Activated CD8-positive, alpha-beta memory T cell treated with anti-CD3 and anti-CD28 coated beads, Interleukin-2, amount 10 ng/mL, durations not matched to agents 7 days and 5 days (primary cell): ENCODE measurements at regions not wholly inside any gene's neighbourhood (a gene's known extent, or its start where the extent isn't known, plus 50 kb on each side); places are given as distances from the start of the nearest gene placed in this dataset.

ENCODE experiments used
- ATAC-seq: fragments of 150-1000 bp; cut with Tn5 transposase; one replicate; pipeline ENCODE4 v1.10.0; 2021; ENCODE audit warnings: moderate library complexity
- CTCF ChIA-PET: fragments of 350-600 bp; sonication (Branson Sonifier 250); formaldehyde crosslinking; loops from one replicate; lab custom pipeline; 2021; ENCODE audit warnings: antibody characterized with exemption; lab: Charles Lee
- DNase-seq: peaks from one replicate; pipeline ENCODE4 v3.0.0-alpha.2; 2020
- H3K27ac Mint-ChIP-seq: one replicate; pipeline ENCODE4 v1.8.0; 2021; ENCODE audit warnings: mild to moderate bottlenecking, mixed read lengths
- H3K27me3 Mint-ChIP-seq: one replicate; pipeline ENCODE4 v1.8.0; 2021; ENCODE audit warnings: mixed read lengths
- H3K36me3 Mint-ChIP-seq: one replicate; pipeline ENCODE4 v1.8.0; 2021; ENCODE audit warnings: mild to moderate bottlenecking, mixed read lengths
- H3K4me1 Mint-ChIP-seq: one replicate; pipeline ENCODE4 v1.8.0; 2021; ENCODE audit warnings: mixed read lengths
- H3K4me3 Mint-ChIP-seq: one replicate; pipeline ENCODE4 v1.8.0; 2021; ENCODE audit warnings: mild to moderate bottlenecking, moderate library complexity, mixed read lengths
- H3K9me3 Mint-ChIP-seq: one replicate; pipeline ENCODE4 v1.8.0; 2022; ENCODE audit warnings: low read depth, mixed read lengths

DNA sequence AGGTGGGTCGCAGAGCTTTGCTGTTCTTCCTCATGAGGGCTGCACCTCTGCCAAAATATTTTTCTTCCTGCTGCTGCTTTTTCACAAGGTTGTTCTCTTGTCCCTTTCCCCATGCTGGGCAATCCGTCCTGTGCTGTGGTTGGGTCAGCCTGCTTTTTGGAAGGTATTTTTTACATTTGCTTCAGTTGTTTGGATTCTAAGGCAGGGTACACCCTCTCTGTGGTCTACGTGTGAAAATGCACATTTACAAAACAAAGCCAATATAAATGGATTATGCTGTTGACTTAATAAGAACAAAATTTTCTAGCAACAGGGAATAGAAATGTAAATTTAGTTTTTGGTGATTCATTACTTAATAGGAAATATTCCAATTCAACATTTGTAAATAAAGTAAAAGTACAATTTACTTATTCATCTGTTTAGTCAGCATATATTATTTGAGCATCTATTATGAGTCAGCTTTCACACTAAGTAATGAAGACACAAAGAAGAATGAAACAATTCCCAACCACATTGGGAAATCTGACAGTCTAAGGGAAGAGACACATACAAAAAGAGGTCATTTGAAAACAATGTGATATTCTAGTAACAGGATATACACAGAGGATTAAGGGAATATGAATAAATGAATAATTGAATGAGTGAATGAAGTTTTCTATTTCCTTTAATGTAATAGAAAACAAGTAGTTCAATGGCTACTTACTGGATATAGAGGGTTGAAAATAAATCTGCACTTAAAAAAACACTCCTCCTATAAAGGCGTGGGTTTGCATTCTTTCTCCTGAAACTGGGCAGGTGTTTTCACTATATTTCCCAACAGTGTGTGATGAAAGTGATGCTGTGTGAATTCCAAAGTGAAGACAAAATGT lies 94.6 kb upstream of the PRICKLE1 start:
- CTCF ChIA-PET: no interaction called here
- Mint-ChIP-seq H3K27ac (no peak overlapping the region), H3K4me1 (no peaks in the 10 kb centered on the region), H3K4me3 (no peak overlapping the region), H3K36me3 (no peaks in the 10 kb centered on the region), H3K27me3 (no peaks in the 10 kb centered on the region), H3K9me3 (no peaks in the 10 kb centered on the region)
- DNase-seq: no peak
- no peak for ATAC-seq

DNA sequence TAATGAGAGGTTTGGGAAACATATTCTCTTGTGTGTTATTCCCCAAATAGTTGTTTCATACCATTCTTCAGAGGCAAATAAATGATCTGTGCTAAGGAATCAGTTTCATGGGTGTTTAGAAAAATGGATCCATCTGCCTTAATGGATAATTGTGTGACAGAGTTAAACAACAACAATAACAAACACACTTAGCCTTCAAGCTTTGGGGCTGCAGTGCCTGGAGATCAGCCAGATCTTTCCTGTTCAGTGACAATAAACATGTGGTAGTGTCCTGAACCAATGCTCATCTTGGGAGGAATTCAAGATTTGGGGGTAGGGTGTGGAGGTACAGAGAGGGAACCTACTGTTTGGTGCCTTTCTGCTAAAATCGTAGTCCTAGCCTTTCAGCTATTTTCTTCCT lies 93.7 kb upstream of the PRICKLE1 start:
- CTCF ChIA-PET: no interaction called here
- no peaks in the 10 kb centered on the region for H3K4me1 Mint-ChIP-seq
- H3K4me3 Mint-ChIP-seq: no peak overlapping the region
- no peak overlapping the region for H3K27ac Mint-ChIP-seq
- no peaks in the 10 kb centered on the region for H3K27me3 Mint-ChIP-seq
- ATAC-seq: no peak
- no peaks in the 10 kb centered on the region for H3K36me3 Mint-ChIP-seq
- no peaks in the 10 kb centered on the region for H3K9me3 Mint-ChIP-seq
- DNase-seq: no peak

- ATAC-seq (no peak), DNase-seq (no peak)
- Mint-ChIP-seq H3K4me3 (no peak overlapping the region), H3K9me3 (no peaks in the 10 kb centered on the region), H3K36me3 (no peaks in the 10 kb centered on the region), H3K27me3 (no peaks in the 10 kb centered on the region), H3K27ac (no peak overlapping the region), H3K4me1 (no peaks in the 10 kb centered on the region)
- CTCF ChIA-PET: no interaction called here
Measured at GRCh38 chr12:42679466-42679865, 89.9 kb upstream of the PRICKLE1 start.

DNA sequence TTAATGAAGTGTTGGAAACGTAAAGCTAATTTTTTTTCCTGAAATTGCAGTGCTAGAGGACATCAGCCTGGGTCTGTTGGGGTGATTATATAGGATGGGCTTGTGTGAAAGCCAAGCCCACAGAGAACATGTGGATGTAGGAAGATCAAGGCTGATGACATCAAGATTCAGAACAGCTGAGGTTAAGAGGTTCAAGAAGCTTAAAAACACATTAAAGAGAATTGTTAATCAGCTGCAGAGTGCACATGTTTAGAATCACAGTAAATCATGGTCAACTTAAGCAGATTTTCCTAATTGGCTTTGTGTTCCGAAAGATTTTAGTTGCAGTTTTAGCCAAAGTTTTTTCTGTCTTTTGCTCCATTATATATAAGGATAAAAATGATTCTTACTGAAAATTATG lies 87.9 kb upstream of the PRICKLE1 start:
- Mint-ChIP-seq H3K4me3 (no peak overlapping the region), H3K27ac (no peak overlapping the region), H3K27me3 (no peaks in the 10 kb centered on the region), H3K4me1 (no peaks in the 10 kb centered on the region), H3K9me3 (peaks cover 4% of the 10 kb centered on the region), H3K36me3 (no peaks in the 10 kb centered on the region)
- CTCF ChIA-PET: no interaction called here
- DNase-seq (no peak), ATAC-seq (no peak)

- Mint-ChIP-seq H3K4me1 (no peaks in the 10 kb centered on the region), H3K9me3 (peaks cover 4% of the 10 kb centered on the region), H3K4me3 (no peak overlapping the region), H3K27me3 (no peaks in the 10 kb centered on the region), H3K36me3 (no peaks in the 10 kb centered on the region), H3K27ac (no peak overlapping the region)
- CTCF ChIA-PET: no interaction called here
- DNase-seq: no peak
- no peak for ATAC-seq
Measured at GRCh38 chr12:42673535-42673934, 84.0 kb upstream of the PRICKLE1 start.

GRCh38 chr12:42670719-42671118 lies 81.2 kb upstream of the PRICKLE1 start:
- peaks cover 4% of the 10 kb centered on the region for H3K9me3 Mint-ChIP-seq
- no peak overlapping the region for H3K27ac Mint-ChIP-seq
- no peak overlapping the region for H3K4me3 Mint-ChIP-seq
- no peaks in the 10 kb centered on the region for H3K4me1 Mint-ChIP-seq
- H3K27me3 Mint-ChIP-seq: no peaks in the 10 kb centered on the region
- H3K36me3 Mint-ChIP-seq: no peaks in the 10 kb centered on the region
- DNase-seq (no peak), ATAC-seq (no peak)
- CTCF ChIA-PET: no interaction called here

DNA sequence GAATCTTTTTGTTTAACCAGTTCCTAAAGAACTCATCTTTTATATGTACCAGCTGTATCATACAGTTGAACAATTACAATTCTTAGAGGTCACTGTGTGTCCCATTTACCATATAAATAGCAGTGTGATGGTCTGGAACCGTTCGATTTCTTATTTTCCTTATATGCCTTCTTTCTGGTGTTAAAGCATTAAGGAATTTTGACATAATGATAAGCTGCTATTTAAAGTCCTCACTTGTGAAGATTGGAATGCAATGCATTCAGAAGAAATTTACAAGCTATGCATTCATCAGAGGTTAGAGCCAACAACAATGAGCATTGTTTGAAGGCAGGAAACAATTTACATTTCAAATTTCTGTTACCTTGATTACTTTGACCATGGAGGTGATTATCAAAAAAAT lies 80.0 kb upstream of the PRICKLE1 start:
- ATAC-seq (no peak), DNase-seq (no peak)
- CTCF ChIA-PET: no interaction called here
- Mint-ChIP-seq H3K9me3 (peaks cover 4% of the 10 kb centered on the region), H3K4me1 (no peaks in the 10 kb centered on the region), H3K36me3 (no peaks in the 10 kb centered on the region), H3K27ac (no peak overlapping the region), H3K27me3 (no peaks in the 10 kb centered on the region), H3K4me3 (no peak overlapping the region)

DNA sequence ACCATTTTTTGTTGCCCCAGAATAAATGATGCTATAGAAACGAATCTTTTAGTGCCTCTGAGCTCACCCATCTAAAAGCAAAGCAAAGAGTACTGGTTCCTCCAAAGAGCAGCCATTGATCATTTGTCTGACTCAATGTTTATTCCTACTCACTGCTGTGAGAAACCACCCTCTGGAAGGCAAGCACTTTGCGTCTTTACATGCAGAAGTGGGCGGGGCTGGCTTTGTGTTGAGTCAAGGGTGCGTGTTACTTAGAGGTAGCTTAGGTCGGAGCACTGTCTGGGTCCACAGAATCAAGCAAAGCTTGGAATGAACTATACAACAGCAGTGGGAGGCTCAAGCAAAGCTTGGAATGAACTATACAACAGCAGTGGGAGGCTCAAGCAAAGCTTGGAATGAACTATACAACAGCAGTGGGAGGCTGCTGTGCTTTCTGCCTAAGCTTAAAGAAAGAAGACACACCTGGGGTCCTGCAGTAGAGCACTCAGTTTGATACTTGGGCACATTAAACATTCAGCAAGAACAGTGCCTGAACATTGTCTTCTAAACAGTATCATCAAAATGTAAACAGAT lies 77.2 kb upstream of the PRICKLE1 start:
- Mint-ChIP-seq H3K4me3 (no peak overlapping the region), H3K27me3 (no peaks in the 10 kb centered on the region), H3K9me3 (no peaks in the 10 kb centered on the region), H3K27ac (no peak overlapping the region), H3K36me3 (no peaks in the 10 kb centered on the region), H3K4me1 (no peaks in the 10 kb centered on the region)
- ATAC-seq: no peak
- DNase-seq: no peak
- CTCF ChIA-PET: no interaction called here

DNA sequence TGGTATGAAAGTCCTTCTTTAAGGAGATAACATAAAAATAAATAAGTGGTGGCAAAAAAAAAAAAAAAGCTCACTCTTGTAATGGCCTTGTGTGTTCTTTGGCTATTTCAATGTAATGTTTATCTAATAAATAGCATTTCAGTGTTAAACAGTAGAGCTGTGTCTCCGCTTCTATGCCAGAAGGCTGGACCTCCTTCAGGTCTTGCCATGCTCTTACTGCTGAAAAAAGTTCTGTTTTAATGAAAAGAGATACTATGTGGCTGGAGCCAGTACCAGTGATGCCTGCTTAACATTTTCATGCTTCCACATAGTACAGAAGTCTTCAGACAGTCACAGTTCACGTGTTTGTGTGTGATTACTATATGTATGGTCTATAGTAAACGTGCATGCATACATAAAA lies 74.1 kb upstream of the PRICKLE1 start:
- H3K27me3 Mint-ChIP-seq: no peaks in the 10 kb centered on the region
- CTCF ChIA-PET: no interaction called here
- H3K9me3 Mint-ChIP-seq: peaks cover 6% of the 10 kb centered on the region
- ATAC-seq: no peak
- H3K36me3 Mint-ChIP-seq: no peaks in the 10 kb centered on the region
- H3K27ac Mint-ChIP-seq: no peak overlapping the region
- DNase-seq: no peak
- H3K4me3 Mint-ChIP-seq: no peak overlapping the region
- no peaks in the 10 kb centered on the region for H3K4me1 Mint-ChIP-seq

DNA sequence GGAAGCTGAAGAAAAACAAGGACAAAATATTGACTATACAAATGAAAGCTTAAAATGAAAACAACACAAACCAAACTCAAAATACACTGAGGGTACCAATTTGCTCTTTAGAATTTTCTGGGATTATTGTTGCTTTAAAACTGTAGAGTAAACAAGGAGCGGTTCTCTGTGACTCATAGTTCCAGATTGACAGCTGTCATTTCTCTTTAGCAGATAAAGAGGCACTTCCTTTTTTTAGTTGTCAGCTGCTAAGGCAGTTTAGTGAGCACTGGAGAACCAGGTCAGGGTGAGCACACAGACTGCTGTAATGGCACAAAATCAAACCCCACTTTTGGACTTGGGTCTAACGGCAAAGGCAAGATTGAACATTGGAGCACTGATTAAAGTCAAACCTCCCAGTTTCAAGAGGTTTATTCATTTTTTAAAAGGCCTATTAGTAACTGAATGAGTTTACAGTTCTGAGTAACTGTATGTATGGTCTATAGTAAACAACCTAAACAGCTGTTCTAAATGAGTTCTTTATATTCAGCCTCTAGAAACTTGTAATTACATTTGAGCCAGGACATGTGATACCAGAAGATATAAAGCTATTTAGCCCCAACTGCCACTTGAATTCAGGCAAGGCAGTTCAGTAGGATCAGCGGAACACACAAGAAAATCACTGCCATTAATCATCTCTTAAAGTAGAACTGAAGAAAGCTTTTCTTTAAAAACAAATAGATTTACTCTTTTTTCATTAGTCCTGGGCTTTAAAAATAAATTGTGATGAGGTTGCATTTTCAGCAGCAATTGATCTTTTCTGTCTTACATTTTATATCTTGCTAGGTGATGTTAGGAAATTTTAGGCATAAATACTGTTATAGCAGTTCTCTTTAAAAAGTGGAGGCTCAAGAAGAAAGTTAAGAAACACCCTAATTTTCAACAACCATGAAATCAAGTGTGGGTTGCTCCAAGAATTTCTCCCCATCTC lies 71.7 kb upstream of the PRICKLE1 start:
- H3K27me3 Mint-ChIP-seq: no peaks in the 10 kb centered on the region
- peaks cover 6% of the 10 kb centered on the region for H3K9me3 Mint-ChIP-seq
- no peaks in the 10 kb centered on the region for H3K36me3 Mint-ChIP-seq
- H3K4me1 Mint-ChIP-seq: no peaks in the 10 kb centered on the region
- CTCF ChIA-PET: interaction anchor here (1.8 kb wide), 1 partner anchor 11 kb away, joined by 4 read pairs; no protein-coding TSS in a partner anchor
- H3K4me3 Mint-ChIP-seq: no peak overlapping the region
- DNase-seq (no peak), ATAC-seq (no peak)
- no peak overlapping the region for H3K27ac Mint-ChIP-seq

DNA sequence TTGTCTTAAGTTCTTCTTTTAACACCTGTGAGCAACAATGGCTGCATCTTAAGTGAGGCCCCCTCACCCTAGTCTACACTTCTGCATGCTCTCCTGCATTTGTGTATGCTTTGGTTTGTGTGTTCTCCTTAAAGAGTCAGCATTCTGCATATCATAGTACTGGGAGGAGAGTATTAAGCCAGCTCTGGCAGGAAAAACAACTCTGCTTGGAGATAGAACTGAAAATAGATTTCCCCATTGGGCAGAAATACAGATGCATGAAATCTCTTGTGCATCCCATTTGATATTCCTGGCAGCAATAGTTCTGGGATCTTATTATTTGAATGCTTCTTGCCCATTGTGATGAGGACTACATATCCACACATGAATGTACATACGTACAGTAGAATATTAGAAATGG lies 70.6 kb upstream of the PRICKLE1 start:
- ATAC-seq (no peak), DNase-seq (no peak)
- no peak overlapping the region for H3K4me3 Mint-ChIP-seq
- H3K4me1 Mint-ChIP-seq: no peaks in the 10 kb centered on the region
- H3K27ac Mint-ChIP-seq: no peak overlapping the region
- no peaks in the 10 kb centered on the region for H3K36me3 Mint-ChIP-seq
- H3K27me3 Mint-ChIP-seq: no peaks in the 10 kb centered on the region
- CTCF ChIA-PET: interaction anchor here (1.8 kb wide), 1 partner anchor 9 kb away, joined by 4 read pairs; no protein-coding TSS in a partner anchor
- H3K9me3 Mint-ChIP-seq: peaks cover 6% of the 10 kb centered on the region

DNA sequence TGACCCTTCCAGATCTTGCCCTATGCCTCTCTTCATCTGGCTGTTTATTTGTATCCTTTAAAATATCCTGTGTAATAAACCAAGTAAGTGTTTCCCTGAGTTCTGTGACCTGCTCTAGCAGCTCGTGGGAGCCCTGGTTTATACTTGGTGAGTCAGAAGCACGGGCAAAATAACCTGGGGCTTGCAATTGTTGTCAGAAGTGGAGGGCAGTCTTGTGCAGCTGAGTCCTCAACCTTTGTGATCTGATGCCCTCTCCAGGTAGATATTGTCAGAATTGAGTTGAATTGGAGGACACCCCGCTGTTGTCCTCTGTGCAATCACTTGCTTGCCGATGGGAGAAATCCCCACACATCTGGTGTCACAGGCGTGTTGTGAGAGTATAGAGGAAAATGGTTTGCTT lies 62.5 kb upstream of the PRICKLE1 start:
- Mint-ChIP-seq H3K36me3 (no peaks in the 10 kb centered on the region), H3K4me1 (no peaks in the 10 kb centered on the region), H3K27ac (no peak overlapping the region), H3K4me3 (no peak overlapping the region), H3K27me3 (no peaks in the 10 kb centered on the region), H3K9me3 (peaks cover 2% of the 10 kb centered on the region)
- DNase-seq: no peak
- ATAC-seq: no peak
- CTCF ChIA-PET: no interaction called here

DNA sequence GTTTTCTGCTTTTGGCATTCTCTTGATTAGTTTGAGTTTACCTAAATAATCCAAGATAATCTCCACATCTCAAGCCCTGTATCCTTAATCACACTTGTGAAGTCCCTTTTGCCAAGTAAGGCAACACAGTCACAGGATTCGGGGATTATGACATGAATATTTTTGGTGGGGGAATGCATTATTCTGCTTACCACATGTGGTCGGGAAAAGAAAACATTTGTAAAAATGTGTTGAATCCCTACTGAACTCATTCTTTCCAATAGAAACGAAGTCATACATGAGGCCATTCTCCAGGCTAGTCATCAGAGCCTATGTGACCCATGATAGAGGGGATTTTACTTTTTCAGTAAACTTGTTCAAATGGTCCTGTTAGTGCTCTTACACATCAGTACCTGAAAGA lies 58.5 kb upstream of the PRICKLE1 start:
- no peak overlapping the region for H3K27ac Mint-ChIP-seq
- H3K9me3 Mint-ChIP-seq: peaks cover 2% of the 10 kb centered on the region
- no peak for DNase-seq
- H3K4me1 Mint-ChIP-seq: no peaks in the 10 kb centered on the region
- no peak overlapping the region for H3K4me3 Mint-ChIP-seq
- CTCF ChIA-PET: no interaction called here
- no peak for ATAC-seq
- H3K27me3 Mint-ChIP-seq: no peaks in the 10 kb centered on the region
- no peaks in the 10 kb centered on the region for H3K36me3 Mint-ChIP-seq
